ENCODE measurements at regions not wholly inside any gene's neighbourhood (a gene's known extent, or its start where the extent isn't known, plus 50 kb on each side); places are given as distances from the start of the nearest gene placed in this dataset.
"Not testable (repeated sequence)": the region's sequence is repeated elsewhere in the genome, so short reads cannot be mapped to it uniquely, and the experiment has no call there.

- not testable (repeated sequence) for TF ChIP-seq POLR2A, CTCF, POLR2AphosphoS5 (IDR thresholded peaks at IDR 0.05)
These were observed 167.1 kb downstream of the PLS3 start for GRCh38 chrX:115727792-115728732.

All from suprapubic skin (tissue), 4 donors.